ENCODE measurements at regions not wholly inside any gene's neighbourhood (a gene's known extent, or its start where the extent isn't known, plus 50 kb on each side); places are given as distances from the start of the nearest gene placed in this dataset.

DNA sequence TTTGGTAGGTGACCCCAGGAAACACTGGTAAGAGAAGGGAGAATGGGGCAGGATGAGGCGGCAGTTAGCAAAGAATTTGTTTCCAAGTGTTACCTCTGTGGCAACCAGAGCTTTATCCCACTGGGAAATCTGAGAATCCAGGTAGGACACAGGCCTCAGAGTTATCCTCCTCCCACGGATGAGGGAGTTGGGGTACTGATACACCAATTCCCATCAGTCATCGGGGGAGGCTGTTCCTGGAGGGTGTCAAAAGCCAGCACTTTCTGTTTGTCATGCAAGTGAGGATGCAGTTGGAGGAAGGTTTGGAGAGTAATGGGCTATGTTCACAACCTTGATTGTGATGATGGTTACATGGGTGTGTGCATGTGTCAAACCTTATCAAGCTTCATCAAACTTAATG, 221.2 kb upstream of the SFSWAP start:
- no peak for DNase-seq
- Histone ChIP-seq H3K9me3 (no peaks in the 10 kb centered on the region), H3K4me1 (no peaks in the 10 kb centered on the region), H3K27ac (no peak overlapping the region), H3K27me3 (no peaks in the 10 kb centered on the region), H3K4me3 (no peak overlapping the region), H3K36me3 (no peaks in the 10 kb centered on the region)
- intact Hi-C loops (cut with DNase I; ENCODE audit: low total_unique reads): no loop called here
- no peak for TF ChIP-seq POLR2A (IDR thresholded peaks at IDR 0.05)
- TF ChIP-seq CTCF (IDR thresholded peaks at IDR 0.05): no peak

- DNase-seq: no peak
- Histone ChIP-seq H3K36me3 (no peaks in the 10 kb centered on the region), H3K4me1 (no peaks in the 10 kb centered on the region), H3K4me3 (no peak overlapping the region), H3K27me3 (no peaks in the 10 kb centered on the region), H3K9me3 (no peaks in the 10 kb centered on the region), H3K27ac (no peak overlapping the region)
- intact Hi-C loops (cut with DNase I; ENCODE audit: low total_unique reads): no loop called here
- TF ChIP-seq POLR2A (IDR thresholded peaks at IDR 0.05): no peak
These were observed 219.7 kb upstream of the SFSWAP start for GRCh38 chr12:131491155-131491554.

DNA sequence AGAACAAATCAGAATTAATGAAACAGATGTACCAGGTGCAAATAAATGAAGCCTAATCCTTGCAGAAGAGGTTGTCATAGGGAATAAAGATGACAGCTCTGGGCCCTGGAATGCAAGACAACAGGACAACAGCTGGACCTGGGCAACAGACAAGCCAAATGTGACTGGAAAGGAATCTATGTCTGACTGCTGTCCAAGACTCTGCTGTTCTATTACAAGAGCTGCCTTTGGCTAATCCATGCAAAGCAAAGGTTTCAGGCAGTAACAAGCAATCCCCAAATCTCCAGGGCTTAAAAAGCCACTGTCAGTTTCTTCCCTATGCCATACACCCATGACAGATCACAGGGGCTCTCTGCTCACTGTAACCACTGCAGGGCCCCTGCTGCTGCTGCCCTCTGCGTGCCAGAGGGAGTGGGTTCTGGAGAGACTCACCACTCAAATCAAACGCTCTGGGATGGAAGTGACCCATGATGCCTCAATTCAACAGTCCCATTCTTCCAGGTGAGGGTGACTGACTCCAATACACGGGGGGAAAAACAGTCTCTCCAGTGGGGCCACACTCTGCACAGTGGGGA, 218.9 kb upstream of the SFSWAP start:
- H3K4me3 ChIP-seq: no peak overlapping the region
- no peak for DNase-seq
- TF ChIP-seq POLR2A (IDR thresholded peaks at IDR 0.05) (no peak), CTCF (IDR thresholded peaks at IDR 0.05) (no peak)
- no peaks in the 10 kb centered on the region for H3K27me3 ChIP-seq
- H3K27ac ChIP-seq: no peak overlapping the region
- no peaks in the 10 kb centered on the region for H3K36me3 ChIP-seq
- no peaks in the 10 kb centered on the region for H3K4me1 ChIP-seq
- intact Hi-C loops (cut with DNase I; ENCODE audit: low total_unique reads): no loop called here
- H3K9me3 ChIP-seq: no peaks in the 10 kb centered on the region

DNA sequence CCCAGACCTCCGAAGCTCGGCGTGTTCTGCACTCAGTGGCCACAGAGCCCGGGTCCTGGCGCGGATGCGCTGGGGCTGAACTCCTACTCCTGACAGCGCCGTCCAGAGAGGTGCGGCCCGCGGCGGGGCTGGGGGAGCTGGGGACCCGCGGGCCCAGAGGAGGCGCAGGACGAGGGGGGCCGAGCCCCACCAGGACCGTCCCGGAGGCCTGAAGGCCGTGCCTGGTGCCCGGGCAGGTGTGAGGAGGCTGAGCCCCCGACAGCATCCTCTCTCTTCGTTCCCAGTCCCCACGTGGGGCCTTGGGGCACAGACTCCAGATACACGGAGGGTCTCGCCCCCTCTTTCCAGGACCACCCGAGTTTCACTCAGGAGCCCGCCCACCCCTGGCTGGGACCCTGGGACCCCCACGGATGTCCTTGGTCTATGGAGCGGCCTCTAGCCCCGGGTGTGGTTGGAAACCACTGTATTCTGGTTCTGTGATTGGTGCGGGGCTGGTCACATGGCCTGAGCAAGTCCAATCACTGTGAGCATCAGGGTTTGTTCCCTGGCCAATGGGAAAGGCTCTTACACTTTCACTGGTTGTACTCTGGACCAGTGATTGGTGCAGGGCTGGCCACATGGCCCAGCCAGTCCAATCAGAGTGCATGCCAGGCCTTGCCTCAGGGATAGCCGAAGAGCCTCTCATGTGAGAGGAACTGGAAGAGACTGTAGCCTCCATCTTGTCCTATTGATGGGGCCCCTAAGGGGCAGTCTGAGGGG, 217.6 kb upstream of the SFSWAP start:
- H3K4me1 ChIP-seq: no peaks in the 10 kb centered on the region
- no peak overlapping the region for H3K4me3 ChIP-seq
- H3K36me3 ChIP-seq: no peaks in the 10 kb centered on the region
- no peak overlapping the region for H3K27ac ChIP-seq
- no peaks in the 10 kb centered on the region for H3K27me3 ChIP-seq
- DNase-seq: no peak
- no peaks in the 10 kb centered on the region for H3K9me3 ChIP-seq
- TF ChIP-seq POLR2A (IDR thresholded peaks at IDR 0.05) (no peak), CTCF (IDR thresholded peaks at IDR 0.05) (no peak)
- intact Hi-C loops (cut with DNase I; ENCODE audit: low total_unique reads): no loop called here

- no peak overlapping the region for H3K27ac ChIP-seq
- no peak for DNase-seq
- intact Hi-C loops (cut with DNase I; ENCODE audit: low total_unique reads): no loop called here
- H3K4me3 ChIP-seq: no peak overlapping the region
- no peaks in the 10 kb centered on the region for H3K4me1 ChIP-seq
- H3K9me3 ChIP-seq: no peaks in the 10 kb centered on the region
- no peaks in the 10 kb centered on the region for H3K27me3 ChIP-seq
- TF ChIP-seq CTCF (IDR thresholded peaks at IDR 0.05): no peak
- TF ChIP-seq POLR2A (IDR thresholded peaks at IDR 0.05): no peak
- H3K36me3 ChIP-seq: no peaks in the 10 kb centered on the region
These were observed 216.7 kb upstream of the SFSWAP start for GRCh38 chr12:131494216-131494615.

Data from uterus (tissue), 3 donors.